ENCODE measurements at regions not wholly inside any gene's neighbourhood (a gene's known extent, or its start where the extent isn't known, plus 50 kb on each side); places are given as distances from the start of the nearest gene placed in this dataset.

DNA sequence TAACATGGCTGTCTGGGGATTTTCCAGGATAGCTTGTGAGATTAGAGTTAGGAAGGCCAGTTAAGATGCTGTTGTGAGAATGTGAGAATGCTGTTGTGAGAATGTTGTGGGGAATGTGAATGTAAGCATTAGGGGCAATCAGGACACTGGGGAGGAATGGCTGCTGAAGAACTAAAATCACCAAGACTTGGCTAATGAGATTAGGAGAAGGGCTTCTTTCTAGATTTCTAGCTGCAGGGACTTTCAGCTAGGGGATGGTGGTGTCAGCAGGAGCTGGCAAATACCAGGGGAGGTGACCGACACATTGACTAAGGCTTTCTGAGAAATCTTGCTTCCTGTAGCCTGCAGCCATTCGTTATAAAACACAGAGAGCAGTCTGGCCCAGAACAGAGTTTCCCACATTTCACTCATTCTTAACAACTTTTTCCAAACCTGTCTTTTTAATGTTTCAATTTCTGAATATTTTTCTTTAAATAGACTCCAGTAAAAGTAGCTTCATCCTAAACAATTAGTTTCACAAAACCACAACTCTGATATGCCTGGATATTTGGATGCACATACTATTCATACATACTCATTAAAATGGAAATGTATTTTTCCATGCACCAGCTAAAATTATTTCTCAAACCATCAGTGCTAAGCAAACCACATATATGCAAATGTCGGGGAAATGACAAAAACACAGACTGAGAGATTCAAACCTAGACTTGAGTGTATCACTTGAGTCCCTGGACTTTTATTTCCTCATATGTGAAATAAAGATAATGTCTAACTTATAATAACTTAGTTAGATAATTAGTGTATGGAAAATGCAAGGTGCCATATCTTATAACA is 89.3 kb upstream of the TNC start:
- ATAC-seq (no peak), DNase-seq (no peak)
- intact Hi-C loops (cut with DNase I, micrococcal nuclease), result no loop called here

DNA sequence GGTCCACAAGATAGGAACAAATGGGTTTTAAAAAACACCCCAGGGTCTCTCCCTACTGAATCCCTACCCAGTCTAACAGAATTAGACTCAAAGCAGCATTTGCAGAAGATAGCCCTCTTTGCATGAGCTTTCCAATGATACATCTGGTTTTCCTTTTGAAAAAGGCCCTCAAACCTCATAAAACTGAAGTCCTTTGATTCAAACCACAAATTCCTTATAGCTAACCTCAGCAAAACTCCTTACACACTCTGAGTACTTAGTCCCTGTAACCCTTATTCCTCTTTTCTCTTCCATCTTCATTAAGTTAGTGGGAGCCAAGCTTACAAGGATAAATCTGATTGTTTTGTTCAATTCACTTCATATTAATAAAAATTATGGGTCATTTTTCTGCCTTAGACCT is 90.5 kb upstream of the TNC start:
- no peak for DNase-seq
- ATAC-seq, result no peak
- intact Hi-C loops (cut with DNase I, micrococcal nuclease), result no loop called here

DNA sequence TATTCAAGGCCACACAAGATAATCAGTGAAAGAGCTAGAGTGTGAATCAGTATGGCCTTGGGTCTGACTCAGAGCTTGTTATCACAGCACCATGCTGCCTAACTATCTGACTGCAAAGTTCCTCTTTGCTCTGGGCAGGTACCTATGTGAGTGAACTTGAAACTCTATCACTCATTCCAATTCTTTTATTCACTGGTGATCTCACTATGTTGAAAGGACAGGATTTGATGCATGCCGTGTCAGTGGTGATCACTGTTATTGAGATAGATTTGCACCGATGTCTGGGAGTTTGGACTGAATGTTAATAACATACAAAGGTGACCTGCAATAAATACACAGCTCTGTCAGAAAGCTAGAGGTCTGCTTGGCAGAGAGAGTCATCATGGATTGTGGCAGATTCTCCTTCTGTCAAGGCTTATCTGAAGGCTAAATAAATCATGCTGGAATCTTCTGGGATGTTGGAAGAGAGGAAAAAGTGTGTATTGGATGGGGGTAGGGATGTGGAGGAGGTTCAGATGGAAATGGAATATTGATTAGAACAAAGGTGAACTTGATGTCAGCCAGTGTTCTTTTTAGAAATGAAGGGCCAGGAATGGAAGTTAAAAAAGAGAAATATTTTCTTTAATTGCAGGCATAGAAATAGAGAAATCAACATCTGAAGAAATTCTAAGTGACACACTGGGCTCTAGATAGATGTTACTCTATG is 91.8 kb upstream of the TNC start:
- DNase-seq (no peak), ATAC-seq (no peak)
- intact Hi-C loops (cut with DNase I, micrococcal nuclease), result no loop called here

- ATAC-seq, result no peak
- no peak for DNase-seq
- intact Hi-C loops (cut with DNase I, micrococcal nuclease), result no loop called here
Observed at GRCh38 chr9:115210699-115211098, 92.7 kb upstream of the TNC start.

DNA sequence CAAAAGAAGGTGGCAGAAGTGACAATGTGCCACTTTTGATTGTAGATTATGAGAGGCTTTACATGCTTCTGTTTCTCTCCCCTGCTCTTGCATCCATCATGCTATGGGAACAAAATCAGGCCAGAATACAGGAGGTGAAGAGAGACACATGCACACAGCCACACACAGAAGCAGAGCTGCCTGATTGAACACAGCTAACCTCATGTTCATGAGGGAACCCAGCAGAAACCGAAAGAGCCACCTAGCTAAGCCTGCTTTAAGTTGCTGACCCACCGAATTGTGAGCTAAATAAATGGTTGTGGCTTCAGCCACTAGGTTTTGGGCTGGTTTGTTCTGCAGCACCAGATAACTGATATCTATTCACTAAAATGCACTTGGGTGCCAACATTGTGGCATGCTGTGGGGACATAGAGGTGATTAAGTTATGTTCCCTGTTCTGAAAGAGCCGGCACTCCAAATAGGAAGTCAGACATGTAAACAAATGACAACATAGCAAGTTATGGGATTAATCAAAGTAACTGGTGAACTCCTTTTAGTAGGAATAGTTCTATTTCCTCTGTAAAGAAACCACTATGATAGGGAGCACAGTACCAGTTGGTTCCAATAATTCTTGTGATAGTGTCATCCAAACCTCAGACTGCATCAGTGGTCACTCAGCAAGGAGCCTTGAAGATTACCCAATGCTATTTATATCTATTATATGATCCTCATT is 93.6 kb upstream of the TNC start:
- intact Hi-C loops (cut with DNase I, micrococcal nuclease), result no loop called here
- no peak for ATAC-seq
- DNase-seq, result no peak

DNA sequence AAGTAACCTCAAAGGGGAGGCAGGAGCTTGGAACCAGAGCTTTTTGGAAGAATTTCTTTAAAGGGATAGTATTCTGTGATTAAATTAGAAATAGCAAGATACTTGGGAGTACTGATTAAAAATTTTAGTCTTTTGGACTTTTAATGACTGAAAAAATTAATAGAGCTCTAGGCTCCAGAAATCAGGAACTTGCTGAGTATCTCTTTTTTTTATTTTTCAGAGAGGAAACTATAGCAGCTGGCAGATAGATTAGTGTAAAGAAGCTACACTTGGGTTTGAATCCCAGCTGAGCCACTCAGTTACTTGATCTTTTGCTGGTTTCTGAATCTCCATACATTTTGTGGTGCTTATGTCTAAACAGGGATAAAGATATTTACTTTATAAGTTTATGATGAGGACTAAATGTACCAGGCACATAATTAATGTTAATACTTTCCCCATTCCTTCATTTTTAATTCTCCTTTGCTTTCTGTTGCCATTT is 94.2 kb upstream of the TNC start:
- DNase-seq (no peak), ATAC-seq (no peak)
- intact Hi-C loops (cut with DNase I, micrococcal nuclease), result no loop called here

GRCh38 chr9:115212832-115213231 is 94.9 kb upstream of the TNC start:
- no peak for ATAC-seq
- intact Hi-C loops (cut with DNase I, micrococcal nuclease), result no loop called here
- no peak for DNase-seq

- intact Hi-C loops (cut with DNase I, micrococcal nuclease), result no loop called here
- ATAC-seq, result no peak
- no peak for DNase-seq
Observed at GRCh38 chr9:115213818-115214334, 95.9 kb upstream of the TNC start.

DNA sequence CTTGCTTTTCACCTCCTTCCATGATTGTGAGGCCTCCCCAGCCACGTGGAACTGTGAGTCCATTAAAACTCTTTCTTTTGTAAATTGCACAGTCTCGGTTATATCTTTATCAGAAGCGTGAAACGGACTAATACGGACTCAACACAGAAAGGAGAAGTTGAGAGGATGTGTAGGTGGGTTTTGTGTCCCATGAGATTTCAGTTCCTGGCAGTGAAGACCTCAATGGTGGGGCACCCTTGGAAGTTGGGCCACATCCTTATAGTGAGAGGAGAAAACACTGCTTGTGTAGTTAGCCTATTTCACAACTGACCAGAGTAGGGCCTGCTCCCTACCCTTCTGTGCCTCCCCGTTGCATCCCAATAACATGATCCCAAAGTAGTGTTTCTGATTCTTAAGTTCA is 98.9 kb upstream of the TNC start:
- ATAC-seq, result no peak
- intact Hi-C loops (cut with DNase I, micrococcal nuclease), result no loop called here

DNA sequence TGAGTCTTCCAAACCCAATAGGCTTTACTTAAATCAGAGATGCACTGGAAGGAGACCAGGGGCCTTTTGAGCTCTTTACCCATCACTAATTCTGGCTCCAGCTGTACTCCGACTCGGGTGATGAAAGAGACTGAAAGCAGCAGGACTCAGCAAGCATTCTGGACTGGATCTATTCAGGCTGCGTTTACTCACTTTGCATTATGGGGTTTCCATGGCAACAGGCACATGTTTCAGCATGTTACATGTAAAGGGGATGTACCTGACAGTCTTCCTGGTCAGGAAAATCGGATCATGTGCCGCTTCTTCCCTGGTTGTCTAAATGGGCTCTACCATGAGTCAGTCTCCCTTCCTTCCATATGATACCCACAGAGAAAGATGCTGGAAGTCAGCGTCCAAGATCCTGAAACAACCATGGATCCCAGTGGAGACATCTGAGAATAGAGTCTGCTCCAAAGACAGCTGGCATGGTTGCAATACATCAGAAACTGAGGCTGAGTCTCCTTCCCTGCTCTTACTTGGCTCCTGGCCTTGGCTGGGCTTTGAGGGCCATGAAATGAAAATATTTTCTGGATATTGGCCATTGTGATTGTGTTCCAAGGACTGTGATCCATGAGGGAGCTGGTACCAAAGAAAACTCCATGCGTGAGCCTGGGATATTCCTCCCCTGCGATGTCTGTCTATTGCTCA is 102.5 kb upstream of the TNC start:
- no peak for ATAC-seq
- DNase-seq, result no peak
- intact Hi-C loops (cut with DNase I, micrococcal nuclease), result no loop called here

More for the DNA sequence above, 98.9 kb upstream of the TNC start:
- no peak for DNase-seq

- intact Hi-C loops (cut with DNase I, micrococcal nuclease), result no loop called here
- ATAC-seq (no peak), DNase-seq (no peak)
Observed at GRCh38 chr9:115223471-115223870, 105.5 kb upstream of the TNC start.

- no peak for ATAC-seq
- intact Hi-C loops (cut with DNase I, micrococcal nuclease), result no loop called here
- DNase-seq, result no peak
Observed at GRCh38 chr9:115225459-115226116, 107.6 kb upstream of the TNC start.

DNA sequence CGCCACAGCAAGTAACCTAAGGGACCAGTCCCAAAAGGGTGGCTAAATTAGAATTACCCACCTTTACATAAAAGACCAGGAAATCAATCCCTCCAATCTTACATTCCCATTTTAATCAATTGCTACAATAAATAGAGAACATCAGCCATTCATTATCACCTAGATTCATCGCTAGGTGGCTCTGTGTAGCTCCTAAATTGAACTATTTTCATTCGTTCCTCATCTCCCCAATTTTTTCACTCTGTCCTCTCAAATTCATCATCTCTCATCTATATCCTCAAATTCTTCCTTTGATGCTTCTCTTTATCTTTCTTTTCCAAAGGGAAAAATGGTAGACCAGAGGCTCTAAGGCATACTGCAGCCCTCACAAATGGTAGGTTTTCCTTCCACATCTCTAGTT is 108.2 kb upstream of the TNC start:
- DNase-seq (no peak), ATAC-seq (no peak)
- intact Hi-C loops (cut with DNase I, micrococcal nuclease), result no loop called here

DNA sequence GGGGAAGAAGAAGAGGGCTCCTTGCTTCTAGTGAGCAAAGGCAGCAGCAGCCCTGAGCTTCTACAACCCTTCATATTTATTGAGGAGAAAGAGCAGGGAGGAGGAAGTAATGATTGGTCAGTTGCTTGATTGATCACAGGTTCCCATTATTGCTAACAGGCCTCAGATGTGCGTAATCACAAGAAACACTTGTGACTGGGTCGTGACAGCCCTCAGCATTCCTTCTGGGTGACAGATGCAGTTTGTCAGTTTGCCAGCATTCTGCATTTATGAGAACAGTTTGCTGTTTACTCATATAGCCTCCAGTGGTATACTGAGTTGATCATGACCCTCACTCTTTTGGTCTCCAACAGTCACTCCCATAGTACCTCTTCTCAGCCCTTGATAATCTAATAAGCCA is 111.5 kb upstream of the TNC start:
- no peak for ATAC-seq

GRCh38 chr9:115230924-115231515 is 113.1 kb upstream of the TNC start:
- intact Hi-C loops (cut with DNase I, micrococcal nuclease), result no loop called here
- DNase-seq (no peak), ATAC-seq (no peak)

More for the DNA sequence above, 111.5 kb upstream of the TNC start:
- DNase-seq, result no peak
- intact Hi-C loops (cut with DNase I, micrococcal nuclease), result no loop called here

DNA sequence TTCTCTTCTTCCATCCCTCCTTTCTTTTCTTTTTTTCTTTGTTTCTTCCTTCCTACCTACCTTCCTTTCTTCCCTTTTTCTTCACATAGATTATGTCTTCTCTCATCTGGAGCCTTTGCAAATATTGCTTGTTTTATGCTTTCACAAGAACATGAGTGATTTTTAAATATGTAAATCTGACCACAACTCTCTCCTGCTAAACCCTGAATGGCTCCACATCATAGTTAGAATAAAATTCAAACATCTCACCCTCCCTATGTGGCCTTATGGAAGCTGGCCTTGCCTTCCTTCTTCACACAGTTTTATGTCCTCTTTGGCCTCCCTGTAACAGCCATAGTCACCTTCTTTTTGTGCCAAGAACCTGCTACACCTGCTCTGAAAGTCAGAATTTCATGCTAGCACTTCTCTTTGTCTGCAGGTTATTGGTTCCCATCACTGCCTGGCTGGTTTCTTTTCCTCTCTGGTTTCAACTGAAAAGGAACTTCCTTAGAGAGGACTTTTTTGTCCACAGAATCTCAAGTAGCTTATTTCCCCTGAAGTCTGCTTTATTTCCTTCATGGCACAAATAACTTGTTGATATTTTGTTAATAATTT is 114.3 kb upstream of the TNC start:
- intact Hi-C loops (cut with DNase I, micrococcal nuclease), result no loop called here

GRCh38 chr9:115234094-115234493 is 116.1 kb upstream of the TNC start:
- ATAC-seq, result no peak
- no peak for DNase-seq
- intact Hi-C loops (cut with DNase I, micrococcal nuclease), result no loop called here

More for the DNA sequence above, 114.3 kb upstream of the TNC start:
- no peak for DNase-seq
- no peak for ATAC-seq

- intact Hi-C loops (cut with DNase I, micrococcal nuclease), result no loop called here
- no peak for DNase-seq
- no peak for ATAC-seq
Observed at GRCh38 chr9:115235221-115235620, 117.3 kb upstream of the TNC start.

Measured in left colon (tissue), 2 donors.